ENCODE measurements at regions not wholly inside any gene's neighbourhood (a gene's known extent, or its start where the extent isn't known, plus 50 kb on each side); places are given as distances from the start of the nearest gene placed in this dataset.
"Not testable (repeated sequence)": the region's sequence is repeated elsewhere in the genome, so short reads cannot be mapped to it uniquely, and the experiment has no call there.

- H3K4me3 ChIP-seq (replicated peaks in 1 of 2; ENCODE audit: low read depth in 2 of 2, low read length in 2 of 2): no peak overlapping the region
- no peak for DNase-seq (ENCODE audit: low read depth in 2 of 2)
- no peak for TF ChIP-seq CTCF (IDR thresholded peaks at IDR 0.05; ENCODE audit: low read depth, low read length)
Measured at GRCh38 chr12:102314821-102315220, 117.2 kb upstream of the PMCH start.

- not testable (repeated sequence) for H3K4me3 ChIP-seq (replicated peaks in 1 of 2; ENCODE audit: low read depth in 2 of 2, low read length in 2 of 2); DNase-seq (ENCODE audit: low read depth in 2 of 2)
Measured at GRCh38 chr12:102313116-102313971, 115.7 kb upstream of the PMCH start.

DNA sequence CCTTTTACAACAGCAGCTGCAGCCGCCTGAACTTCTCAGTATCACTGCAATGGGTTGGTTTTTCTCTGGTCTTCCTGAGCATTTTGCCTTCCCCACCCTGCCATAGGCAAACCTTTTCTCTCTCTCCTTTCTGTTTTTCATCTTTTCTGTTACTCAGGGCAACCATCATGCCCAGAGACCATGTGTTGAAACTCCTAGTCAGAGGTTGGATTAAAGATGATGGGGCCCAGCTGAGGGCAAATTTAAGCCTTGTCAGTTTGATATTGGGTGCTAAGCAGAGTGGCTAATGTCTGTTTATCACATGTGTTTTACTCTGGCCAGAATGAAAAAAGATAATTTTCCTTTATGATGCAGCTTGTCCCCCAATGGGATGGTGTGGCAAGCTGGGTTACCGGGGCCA, 107.9 kb upstream of the PMCH start:
- no peak for DNase-seq (ENCODE audit: low read depth in 2 of 2)
- H3K4me3 ChIP-seq (replicated peaks in 1 of 2; ENCODE audit: low read depth in 2 of 2, low read length in 2 of 2): no peak overlapping the region
- TF ChIP-seq CTCF (IDR thresholded peaks at IDR 0.05; ENCODE audit: low read depth, low read length): no peak

- not testable (repeated sequence) for H3K4me3 ChIP-seq (replicated peaks in 1 of 2; ENCODE audit: low read depth in 2 of 2, low read length in 2 of 2)
- DNase-seq (ENCODE audit: low read depth in 2 of 2): peak in 1 of 2 donors; percentile 42
Measured at GRCh38 chr12:102304667-102305066, 107.0 kb upstream of the PMCH start.

- TF ChIP-seq CTCF (IDR thresholded peaks at IDR 0.05; ENCODE audit: low read depth, low read length): no peak
- DNase-seq (ENCODE audit: low read depth in 2 of 2): no peak
- H3K4me3 ChIP-seq (replicated peaks in 1 of 2; ENCODE audit: low read depth in 2 of 2, low read length in 2 of 2): no peak overlapping the region
Measured at GRCh38 chr12:102302553-102302952, 104.9 kb upstream of the PMCH start.

GRCh38 chr12:102301547-102301946, 103.9 kb upstream of the PMCH start:
- no peak for DNase-seq (ENCODE audit: low read depth in 2 of 2)
- no peak for TF ChIP-seq CTCF (IDR thresholded peaks at IDR 0.05; ENCODE audit: low read depth, low read length)
- H3K4me3 ChIP-seq (replicated peaks in 1 of 2; ENCODE audit: low read depth in 2 of 2, low read length in 2 of 2): no peak overlapping the region

DNA sequence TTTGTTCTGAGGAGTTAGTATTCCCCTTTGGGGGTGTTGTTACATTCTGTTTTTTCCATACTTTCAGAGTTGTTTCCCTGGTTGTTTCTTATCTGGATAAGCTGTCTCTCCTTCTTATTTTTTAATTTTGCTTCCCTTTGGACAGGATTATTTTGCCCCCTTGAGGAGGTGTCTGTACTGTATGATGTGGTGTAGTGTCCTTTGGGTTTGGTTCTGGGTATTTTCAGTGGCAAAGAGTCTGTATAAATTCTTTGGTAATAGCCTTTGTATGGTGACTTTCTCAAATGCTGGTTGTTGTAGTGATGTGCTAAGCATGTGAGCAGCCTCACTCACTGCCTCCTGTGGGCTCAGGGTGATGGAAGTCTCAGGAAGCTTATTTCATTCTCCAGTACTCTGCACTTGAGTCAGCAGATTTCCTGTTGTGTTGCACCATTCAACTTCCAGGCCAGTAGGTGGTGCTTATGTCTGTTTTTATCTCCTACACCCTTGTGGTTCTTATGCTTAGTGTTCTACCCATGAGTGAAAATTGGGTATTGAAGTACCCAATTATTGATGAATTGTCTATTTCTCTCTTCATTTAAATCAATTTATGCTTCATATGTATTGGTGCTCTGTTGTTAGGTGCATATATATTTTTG, 103.3 kb upstream of the PMCH start:
- DNase-seq (ENCODE audit: low read depth in 2 of 2): peak; percentile 64 to 68
- peak; percentile 45 for TF ChIP-seq CTCF (IDR thresholded peaks at IDR 0.05; ENCODE audit: low read depth, low read length)
- no peak overlapping the region for H3K4me3 ChIP-seq (replicated peaks in 1 of 2; ENCODE audit: low read depth in 2 of 2, low read length in 2 of 2)
